PC-3 (cell line): ENCODE measurements at regions not wholly inside any gene's neighbourhood (a gene's known extent, or its start where the extent isn't known, plus 50 kb on each side); places are given as distances from the start of the nearest gene placed in this dataset.

Experiments
- EZH2phosphoT487 ChIP-seq: fragments of 300-600 bp; sonication (generic); IDR thresholded peaks from 2 replicates; pipeline ENCODE4 v1.6.1; 2018; ENCODE audit warnings: mild to moderate bottlenecking, antibody characterized with exemption, low read length, borderline replicate concordance
- TF ChIP-seq, protein P1 (sequence below): fragments of 300-600 bp; sonication (generic); conservative IDR thresholded peaks from 2 replicates; pipeline ENCODE4 v1.5.1; 2017; ENCODE audit warnings: antibody characterized with exemption, low read depth, mild to moderate bottlenecking, low read length

DNA sequence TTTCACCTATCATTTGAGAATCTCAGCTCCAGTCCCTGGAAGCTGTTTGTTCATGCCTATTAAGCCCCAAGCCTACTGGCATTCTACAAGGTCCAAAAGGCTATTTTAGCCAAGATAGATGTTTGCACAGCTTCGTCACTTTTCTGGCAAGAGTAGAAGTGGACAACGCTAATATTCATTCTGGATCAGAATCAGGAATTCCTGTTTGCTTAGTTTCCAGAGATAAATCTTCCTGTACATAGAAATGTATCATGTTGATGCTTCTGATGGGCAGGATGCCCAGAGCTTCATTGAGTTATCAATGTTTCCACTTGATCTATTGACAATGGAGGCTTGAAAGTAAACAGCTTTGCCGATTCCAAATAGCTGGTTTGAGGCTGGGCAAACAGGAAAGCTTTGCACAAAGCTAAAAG is 260.7 kb upstream of the CA10 start:
- TF ChIP-seq, protein P1, sequence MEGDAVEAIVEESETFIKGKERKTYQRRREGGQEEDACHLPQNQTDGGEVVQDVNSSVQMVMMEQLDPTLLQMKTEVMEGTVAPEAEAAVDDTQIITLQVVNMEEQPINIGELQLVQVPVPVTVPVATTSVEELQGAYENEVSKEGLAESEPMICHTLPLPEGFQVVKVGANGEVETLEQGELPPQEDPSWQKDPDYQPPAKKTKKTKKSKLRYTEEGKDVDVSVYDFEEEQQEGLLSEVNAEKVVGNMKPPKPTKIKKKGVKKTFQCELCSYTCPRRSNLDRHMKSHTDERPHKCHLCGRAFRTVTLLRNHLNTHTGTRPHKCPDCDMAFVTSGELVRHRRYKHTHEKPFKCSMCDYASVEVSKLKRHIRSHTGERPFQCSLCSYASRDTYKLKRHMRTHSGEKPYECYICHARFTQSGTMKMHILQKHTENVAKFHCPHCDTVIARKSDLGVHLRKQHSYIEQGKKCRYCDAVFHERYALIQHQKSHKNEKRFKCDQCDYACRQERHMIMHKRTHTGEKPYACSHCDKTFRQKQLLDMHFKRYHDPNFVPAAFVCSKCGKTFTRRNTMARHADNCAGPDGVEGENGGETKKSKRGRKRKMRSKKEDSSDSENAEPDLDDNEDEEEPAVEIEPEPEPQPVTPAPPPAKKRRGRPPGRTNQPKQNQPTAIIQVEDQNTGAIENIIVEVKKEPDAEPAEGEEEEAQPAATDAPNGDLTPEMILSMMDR = no peak
- TF ChIP-seq EZH2phosphoT487 = no peak
